ENCODE measurements at regions not wholly inside any gene's neighbourhood (a gene's known extent, or its start where the extent isn't known, plus 50 kb on each side); places are given as distances from the start of the nearest gene placed in this dataset.
"Not testable (repeated sequence)": the region's sequence is repeated elsewhere in the genome, so short reads cannot be mapped to it uniquely, and the experiment has no call there.

DNA sequence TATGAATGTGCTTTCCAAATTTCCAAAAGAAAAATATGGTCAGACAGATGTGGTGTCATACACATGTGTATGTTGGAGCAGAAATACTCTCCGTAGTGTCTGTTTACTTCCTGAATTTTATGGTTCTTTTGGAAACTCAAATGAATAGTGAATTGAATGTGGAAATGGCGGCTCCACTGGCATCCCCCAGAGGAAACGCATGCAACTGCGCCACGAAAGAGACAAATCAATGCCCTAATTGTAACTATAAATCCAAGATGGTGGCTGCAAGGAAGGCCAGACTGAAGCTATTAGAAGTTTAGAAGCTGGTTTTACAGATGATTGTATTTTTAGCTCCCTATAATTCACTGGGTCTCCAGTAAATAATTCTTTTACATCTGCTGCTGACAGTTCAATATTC is 246.7 kb downstream of the FGFR2 start:
- no peak for DNase-seq

DNA sequence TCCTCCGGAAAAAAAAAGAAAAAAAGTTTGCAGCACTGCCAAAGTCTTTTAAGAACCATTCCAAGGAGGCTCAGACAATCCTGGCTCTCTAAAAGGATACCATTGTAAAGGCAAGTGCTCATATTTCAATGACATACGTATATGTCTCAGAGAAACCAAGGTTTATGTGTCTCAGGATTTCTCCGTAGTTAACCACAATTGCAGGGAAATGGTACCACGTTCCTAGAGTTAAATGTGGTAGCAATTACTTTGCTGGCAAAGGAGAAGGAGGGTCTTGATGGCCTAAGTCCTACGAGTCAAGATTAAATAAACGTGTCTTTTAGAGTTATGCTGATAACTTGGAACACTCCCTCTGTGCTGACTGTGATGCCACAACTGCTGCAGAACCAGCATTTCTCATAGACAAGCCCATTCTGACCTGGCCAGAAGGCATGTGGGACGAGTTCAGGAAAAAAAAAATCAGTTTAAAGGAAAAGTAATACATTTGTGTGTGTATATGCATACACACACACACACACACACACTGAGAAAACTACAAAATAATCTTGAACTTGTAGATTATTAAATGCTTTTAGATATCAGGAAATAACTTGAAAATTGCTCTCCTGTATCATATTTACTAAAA is 245.9 kb downstream of the FGFR2 start:
- no peak for DNase-seq

DNA sequence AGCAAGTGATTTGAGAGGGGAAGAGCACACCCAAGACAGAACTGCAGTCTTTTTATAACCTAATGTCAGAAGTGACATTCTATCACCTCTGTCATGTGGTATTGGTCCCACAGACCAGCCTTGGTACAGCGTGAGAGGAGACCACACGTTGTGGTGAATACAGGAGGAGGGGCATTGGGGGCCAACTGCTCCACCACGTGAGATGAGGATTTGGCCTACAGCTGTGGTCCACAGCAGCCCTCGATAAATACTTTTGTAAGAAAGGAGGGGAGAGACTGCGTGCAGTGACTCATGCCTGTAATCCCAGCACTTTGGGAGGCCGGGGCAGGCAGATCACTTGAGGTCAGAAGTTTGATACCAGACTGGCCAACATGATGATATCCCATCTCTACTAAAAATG is 243.1 kb downstream of the FGFR2 start:
- DNase-seq, result no peak

GRCh38 chr10:121356183-121356582 is 242.1 kb downstream of the FGFR2 start:
- DNase-seq, result no peak

- no peak for DNase-seq
Observed at GRCh38 chr10:121357401-121357800, 240.8 kb downstream of the FGFR2 start.

DNA sequence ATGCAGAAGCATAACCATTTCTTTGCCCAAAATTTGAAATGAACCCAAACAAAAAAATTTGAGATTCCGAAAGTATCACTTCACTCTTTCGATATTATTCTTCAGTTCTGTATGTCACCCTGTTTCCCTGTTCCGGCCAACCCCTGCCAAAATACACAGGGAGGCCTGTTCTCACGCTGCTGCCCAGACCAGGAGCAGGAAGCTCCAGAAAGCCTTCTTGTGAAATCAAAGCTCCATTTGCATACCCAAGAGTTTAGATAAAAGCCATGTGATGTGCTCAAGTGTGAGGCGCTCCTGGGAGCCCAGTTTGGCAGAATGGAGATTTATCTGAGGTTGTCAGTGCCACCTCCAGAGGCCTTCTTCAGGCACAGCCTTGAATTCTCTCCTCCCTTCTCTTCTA is 236.2 kb downstream of the FGFR2 start:
- DNase-seq, result no peak

DNA sequence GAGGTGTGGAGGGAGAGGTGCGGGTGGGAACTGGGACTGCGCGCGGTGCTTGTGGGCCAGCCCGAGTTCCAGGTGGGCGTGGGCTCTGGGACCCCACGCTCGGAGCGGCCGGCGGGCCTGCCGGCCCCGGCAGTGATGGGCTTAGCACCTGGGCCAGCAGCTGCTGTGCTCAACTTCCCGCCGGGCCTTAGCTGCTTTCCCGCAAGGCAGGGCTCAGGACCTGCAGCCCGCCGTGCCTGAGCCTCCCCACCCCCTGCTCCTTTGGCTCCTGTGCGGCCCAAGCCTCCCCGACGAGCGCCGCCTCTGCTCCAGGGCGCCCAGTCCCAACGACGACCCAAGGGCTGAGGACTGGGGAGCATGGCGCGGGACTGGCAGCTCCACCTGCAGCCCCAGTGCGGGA is 232.7 kb downstream of the FGFR2 start:
- no peak for DNase-seq

- no peak for DNase-seq
Observed at GRCh38 chr10:121368347-121369025, 229.8 kb downstream of the FGFR2 start.

- DNase-seq, result no peak
Observed at GRCh38 chr10:121369616-121370015, 228.6 kb downstream of the FGFR2 start.

GRCh38 chr10:121371836-121372235 is 226.4 kb downstream of the FGFR2 start:
- DNase-seq, result no peak

DNA sequence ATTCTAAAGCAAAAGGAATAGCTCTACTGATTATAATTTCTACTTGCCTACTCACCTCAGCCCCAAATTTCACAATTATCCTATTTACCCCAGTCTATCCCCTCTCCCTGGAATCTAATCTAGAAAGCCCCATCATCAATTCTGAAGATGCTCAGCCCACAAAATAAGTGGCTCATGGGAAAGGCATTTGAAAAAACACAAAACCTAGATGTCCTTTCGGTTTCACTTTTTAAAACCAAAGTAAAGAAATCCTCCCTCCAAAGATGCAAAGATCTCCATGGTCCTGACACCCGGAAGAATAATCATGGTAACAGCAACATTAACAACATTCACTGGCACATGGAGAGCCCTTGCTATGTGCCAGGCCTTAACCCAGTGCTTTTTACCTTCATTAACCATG is 224.8 kb downstream of the FGFR2 start:
- DNase-seq, result no peak

- DNase-seq, result no peak
Observed at GRCh38 chr10:121374121-121374520, 224.1 kb downstream of the FGFR2 start.

DNA sequence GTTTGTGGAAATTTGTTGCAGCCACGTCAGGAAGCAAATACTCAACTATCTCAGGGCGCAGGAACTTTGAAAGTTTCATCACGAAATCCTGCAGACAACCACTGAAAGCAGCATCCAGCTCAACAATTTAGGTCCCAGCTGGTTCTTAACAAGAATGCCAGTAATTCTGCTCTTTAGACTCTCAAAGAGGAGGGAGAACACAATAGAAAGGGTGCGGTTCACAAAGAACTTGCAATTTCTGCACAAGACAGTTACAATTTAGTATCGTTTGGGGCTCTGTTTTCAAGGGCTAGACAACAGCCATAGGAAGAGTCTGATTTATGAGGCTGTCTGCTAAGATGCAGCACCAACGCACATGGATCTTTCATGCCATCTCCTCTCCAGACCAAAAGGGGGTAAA is 223.1 kb downstream of the FGFR2 start:
- DNase-seq, result no peak

GRCh38 chr10:121378251-121378801 is 219.9 kb downstream of the FGFR2 start:
- DNase-seq, result no peak

DNA sequence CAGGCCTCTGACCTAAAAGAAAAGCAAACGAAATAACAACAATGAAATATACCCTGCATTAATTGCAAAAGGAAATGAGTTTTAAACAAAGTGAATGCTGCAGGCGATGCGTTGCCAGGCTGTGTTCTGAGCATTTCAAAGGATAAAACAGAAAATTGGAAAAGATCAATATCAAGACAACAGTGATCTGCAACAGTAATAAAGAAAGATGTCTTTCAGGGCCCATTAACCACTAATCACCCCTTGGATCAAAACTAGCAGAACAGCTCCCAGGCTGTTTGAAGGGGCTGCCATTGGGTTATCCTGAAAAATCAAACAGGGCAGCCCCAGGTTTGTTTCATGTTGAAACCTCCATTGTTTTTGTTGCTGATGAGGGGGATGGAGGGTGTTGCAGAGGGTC is 219.2 kb downstream of the FGFR2 start:
- DNase-seq, result no peak

GRCh38 chr10:121380211-121380610 is 218.0 kb downstream of the FGFR2 start:
- DNase-seq, result no peak

GRCh38 chr10:121382029-121382520 is 216.2 kb downstream of the FGFR2 start:
- not testable (repeated sequence) for DNase-seq

DNA sequence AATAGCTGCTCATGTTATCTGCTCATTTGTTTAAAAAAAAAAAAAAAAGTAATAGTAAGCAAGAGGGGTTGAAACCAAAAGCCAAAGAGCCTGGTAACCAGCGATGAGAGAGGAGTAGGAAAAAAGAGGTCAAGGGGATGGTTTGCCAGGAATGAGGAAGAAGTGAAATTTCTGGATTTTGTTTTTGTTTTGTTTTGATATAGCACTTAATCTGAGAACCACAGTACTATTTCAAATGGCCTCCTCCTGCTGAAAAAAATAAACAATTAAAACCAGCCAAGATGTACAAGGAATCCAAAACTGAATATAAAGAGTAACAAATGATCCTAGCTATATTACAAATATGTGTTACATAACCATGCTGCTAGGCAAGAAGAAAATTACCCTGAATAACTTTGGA is 213.1 kb downstream of the FGFR2 start:
- DNase-seq, result no peak

- DNase-seq, result no peak
Observed at GRCh38 chr10:121392657-121393056, 205.6 kb downstream of the FGFR2 start.

- DNase-seq, result no peak
Observed at GRCh38 chr10:121393522-121393921, 204.7 kb downstream of the FGFR2 start.

DNA sequence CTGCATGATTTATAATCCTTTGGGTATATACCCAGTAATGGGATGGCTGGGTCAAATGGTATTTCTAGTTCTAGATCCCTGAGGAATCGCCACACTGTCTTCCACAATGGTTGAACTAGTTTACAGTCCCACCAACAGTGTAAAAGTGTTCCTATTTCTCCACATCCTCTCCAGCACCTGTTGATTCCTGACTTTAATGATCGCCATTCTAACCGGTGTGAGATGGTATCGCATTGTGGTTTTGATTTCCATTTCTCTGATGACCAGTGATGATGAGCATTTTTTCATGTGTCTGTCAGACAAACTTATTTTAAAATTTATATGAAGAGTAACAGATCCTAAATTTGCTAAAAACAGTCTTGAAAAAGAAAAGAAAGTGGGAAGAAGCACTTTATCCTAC is 197.7 kb downstream of the FGFR2 start:
- not testable (repeated sequence) for DNase-seq

- no peak for DNase-seq
Observed at GRCh38 chr10:121403527-121403926, 194.7 kb downstream of the FGFR2 start.

DNA sequence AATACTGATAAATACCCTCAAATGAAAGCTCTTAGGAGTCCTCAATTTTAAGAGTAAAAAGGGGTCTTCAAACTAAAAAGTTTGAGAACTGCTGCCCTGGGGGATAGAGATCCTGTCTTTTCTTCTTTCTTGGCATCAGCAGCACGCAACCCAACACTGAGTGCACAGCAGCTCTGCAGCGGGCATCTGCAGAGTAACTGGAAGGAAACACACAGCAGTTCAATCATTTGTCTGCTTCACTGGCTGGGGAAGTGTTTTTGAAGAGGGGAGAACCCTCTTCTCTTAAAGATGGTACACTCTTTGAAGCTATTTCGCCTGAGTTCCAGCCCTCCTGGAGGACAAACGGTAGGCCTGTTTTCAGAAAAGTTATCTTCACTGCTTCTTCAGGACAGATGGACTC is 193.6 kb downstream of the FGFR2 start:
- DNase-seq, result no peak

DNA sequence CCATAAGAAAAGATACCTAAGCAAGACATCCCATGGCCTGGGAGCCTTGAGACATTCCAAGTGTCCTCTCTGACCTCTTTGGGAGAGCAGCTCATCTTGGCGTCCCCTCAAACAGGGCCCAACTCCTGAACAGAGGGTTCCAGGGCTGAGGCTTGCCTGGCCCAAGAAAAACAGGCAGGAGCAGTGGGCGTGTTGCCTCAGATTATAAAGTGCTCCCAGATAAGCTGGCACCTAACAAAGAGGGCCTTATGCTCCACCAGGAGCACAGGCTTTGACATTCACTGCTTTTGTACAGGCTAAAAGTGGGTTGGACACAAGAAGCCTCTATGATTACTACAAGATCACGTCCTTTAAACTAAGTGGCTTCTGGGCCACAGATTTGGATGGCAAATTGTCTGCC is 193.1 kb downstream of the FGFR2 start:
- no peak for DNase-seq

GRCh38 chr10:121405549-121405948 is 192.7 kb downstream of the FGFR2 start:
- DNase-seq, result no peak

All from NCI-H1048 (cell line).